Endothelial cell of umbilical vein (primary cell): ENCODE measurements at regions not wholly inside any gene's neighbourhood (a gene's known extent, or its start where the extent isn't known, plus 50 kb on each side); places are given as distances from the start of the nearest gene placed in this dataset.

Experiments
- BruUV-seq: library from RNA; stranded (reverse); fragments of 400-500 nt; replicated peaks from 2 replicates; lab custom pipeline; 2021; lab: Mats Ljungman, UMichigan
- CTCF ChIA-PET: fragments of 300-600, 350-600 bp; sonication (Branson Sonifier 250); formaldehyde crosslinking; loops from one replicate; lab custom pipeline; 2021; ENCODE audit warnings: antibody characterized with exemption, inconsistent platforms; lab: Charles Lee
- POLR2A ChIA-PET: fragments of 300-600, 350-600 bp; sonication (Branson Sonifier 250); formaldehyde crosslinking; loops from one replicate; lab custom pipeline; 2021; ENCODE audit warnings: antibody characterized with exemption, inconsistent platforms; lab: Charles Lee
- DNase-seq: peaks from one replicate; pipeline ENCODE4 v3.0.0-alpha.2; 2011; ENCODE audit warnings: low read depth, low spot score
- FAIRE-seq: peaks from 2 replicates; lab custom pipeline; 2011; peaks lifted over from hg19 to GRCh38; lab: Jason Lieb, UNC
- H2AFZ ChIP-seq: 2 replicates; pipeline ENCODE4 v1.6.0; 2012; ENCODE audit warnings: low read depth, low read length, control low read depth, inconsistent platforms
- H3K27ac ChIP-seq: 2 replicates; pipeline ENCODE4 v1.5.1; 2011; ENCODE audit warnings: low read depth, mild to moderate bottlenecking, control low read depth, low read length, moderate library complexity; ENCODE audit not compliant: insufficient read depth
- H3K27me3 ChIP-seq, 2 experiments: 2 replicates each; pipeline versions ENCODE4 v1.6.0 to v1.6.1; 2011; ENCODE audit warnings: low read length in 2 of 2, mixed read lengths in 1 of 2; ENCODE audit not compliant: control insufficient read depth in 2 of 2, insufficient read depth in 2 of 2
- H3K36me3 ChIP-seq, 2 experiments: 2 replicates in 1 of 2; 3 replicates in 1 of 2; pipeline ENCODE4 v1.5.1; 2011; ENCODE audit warnings: low read length in 2 of 2, mild to moderate bottlenecking in 1 of 2, moderate library complexity in 1 of 2; ENCODE audit not compliant: control insufficient read depth in 2 of 2, insufficient read depth in 2 of 2; ENCODE audit errors: extremely low read depth in 1 of 2
- H3K4me1 ChIP-seq: 3 replicates; pipeline ENCODE4 v1.5.1; 2011; ENCODE audit warnings: mild to moderate bottlenecking, low read length; ENCODE audit not compliant: control insufficient read depth, insufficient read depth; ENCODE audit errors: extremely low read depth
- H3K4me2 ChIP-seq: 2 replicates; pipeline ENCODE4 v1.6.1; 2011; ENCODE audit warnings: low read length, control low read depth, mixed read lengths; ENCODE audit not compliant: insufficient read depth
- H3K4me3 ChIP-seq, 3 experiments: fragments of 200-600 bp in 1 of 3; sonication (generic), shearing (Covaris generic) in 1 of 3; replicated peaks in 1 of 3; 2 replicates each; pipeline ENCODE4 v1.5.1; 2011 to 2016; ENCODE audit warnings: control low read depth in 3 of 3, low read length in 3 of 3, mild to moderate bottlenecking in 2 of 3, inconsistent platforms in 1 of 3, low read depth in 1 of 3, moderate library complexity in 1 of 3; ENCODE audit not compliant: insufficient read depth in 1 of 3
- H3K79me2 ChIP-seq: 2 replicates; pipeline ENCODE4 v1.6.0; 2012; ENCODE audit warnings: low read length, inconsistent platforms; ENCODE audit not compliant: control insufficient read depth, insufficient read depth
- H3K9ac ChIP-seq: replicated peaks from 2 replicates; pipeline ENCODE3; 2011; ENCODE audit warnings: low read length, control low read depth; ENCODE audit not compliant: insufficient read depth; ENCODE audit errors: extremely low read depth
- H3K9me1 ChIP-seq: replicated peaks from 3 replicates; pipeline ENCODE4 v1.6.0; 2011; ENCODE audit warnings: mild to moderate bottlenecking, low read length; ENCODE audit not compliant: control insufficient read depth, insufficient read depth; ENCODE audit errors: extremely low read depth
- H3K9me3 ChIP-seq: replicated peaks from 2 replicates; pipeline ENCODE4 v1.5.1; 2012; ENCODE audit warnings: low read length, inconsistent platforms; ENCODE audit not compliant: control insufficient read depth, insufficient read depth
- H4K20me1 ChIP-seq: replicated peaks from 2 replicates; pipeline ENCODE3; 2011; ENCODE audit warnings: mild to moderate bottlenecking, low read length; ENCODE audit not compliant: control insufficient read depth, insufficient read depth; ENCODE audit errors: extremely low read depth
- CTCF ChIP-seq, 2 donors: IDR thresholded peaks; 1 replicate in 1 of 2; 2 replicates in 1 of 2; pipeline ENCODE4 v1.5.1; 2011; ENCODE audit warnings: low read length in 2 of 2, mild to moderate bottlenecking in 2 of 2, moderate library complexity in 2 of 2, control low read depth in 1 of 2, inconsistent platforms in 1 of 2, low read depth in 1 of 2; ENCODE audit not compliant: insufficient read depth in 1 of 2; ENCODE audit errors: extremely low read depth in 1 of 2
- EZH2 ChIP-seq: IDR thresholded peaks from 2 replicates; pipeline ENCODE4 v1.6.1; 2012; ENCODE audit warnings: borderline replicate concordance, low read depth, mild to moderate bottlenecking, moderate library complexity, low read length, inconsistent platforms; ENCODE audit not compliant: severe bottlenecking
- FOS ChIP-seq: IDR thresholded peaks from 2 replicates; pipeline ENCODE4 v1.6.1; 2011; ENCODE audit warnings: mild to moderate bottlenecking, low read length, moderate library complexity, borderline replicate concordance; ENCODE audit not compliant: insufficient read depth
- GATA2 ChIP-seq: IDR thresholded peaks from 2 replicates; pipeline ENCODE4 v1.7.0; 2011; ENCODE audit warnings: low read depth, mild to moderate bottlenecking, moderate library complexity, mixed read lengths, low read length; ENCODE audit not compliant: insufficient read length, insufficient read depth
- JUN ChIP-seq: IDR thresholded peaks from 2 replicates; pipeline ENCODE4 v1.6.1; 2011; ENCODE audit warnings: borderline replicate concordance, low read depth; ENCODE audit not compliant: insufficient read length, insufficient read depth
- MAX ChIP-seq: IDR thresholded peaks from 2 replicates; pipeline ENCODE4 v1.6.1; 2011; ENCODE audit not compliant: insufficient read depth, insufficient read length
- MYC ChIP-seq: IDR thresholded peaks from one replicate; pipeline ENCODE4 v1.6.1; 2011; ENCODE audit warnings: mild to moderate bottlenecking, low read depth, low read length
- POLR2A ChIP-seq: IDR thresholded peaks from 2 replicates; pipeline ENCODE4 v1.6.1; 2012; ENCODE audit warnings: low read depth, mild to moderate bottlenecking, control low read depth, low read length
- POLR2AphosphoS5 ChIP-seq: IDR thresholded peaks from 2 replicates; pipeline ENCODE4 v1.6.1; 2012; ENCODE audit warnings: low read depth, mild to moderate bottlenecking, control low read depth, low read length, moderate library complexity; ENCODE audit not compliant: insufficient read depth
- dilution Hi-C: fragments of 300-500 bp; cut with MboI; formaldehyde crosslinking; loops from one replicate; pipeline ENCODE4 v1.15.0; 2019; ENCODE audit warnings: low sequenced_read_pairs; ENCODE audit not compliant: extremely low pct_ligation_motif_present
- intact Hi-C: fragments of 100-400 bp; cut with micrococcal nuclease; formaldehyde crosslinking; loops from one replicate; pipeline ENCODE4 v1.10.0; 2022

DNA sequence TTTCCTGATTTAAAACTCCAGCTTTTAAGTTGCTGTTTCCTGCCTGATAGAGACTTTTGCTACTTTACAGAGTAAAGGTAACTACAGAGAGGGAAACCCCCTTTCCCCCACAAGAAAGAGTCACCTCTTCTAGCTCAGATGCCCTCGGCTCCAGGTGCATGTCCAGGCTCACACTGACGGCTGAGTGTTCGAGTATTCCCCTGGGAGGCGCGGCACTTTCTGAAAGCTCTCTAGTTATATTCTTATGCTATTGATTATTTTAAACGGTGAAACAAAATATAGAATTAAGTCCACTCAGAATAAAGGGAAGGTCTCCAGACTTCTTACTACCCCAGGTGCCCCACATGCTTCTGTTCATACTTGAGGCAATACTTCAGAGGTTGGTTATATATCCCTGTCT lies 160.3 kb upstream of the FMN2 start:
- intact Hi-C loops (no loop called here), dilution Hi-C loops (no loop called here)
- no peak overlapping the region for H3K9ac ChIP-seq
- no peak overlapping the region for H3K4me3 ChIP-seq
- ChIA-PET POLR2A (no interaction called here), CTCF (no interaction called here)
- H2AFZ ChIP-seq: no peak overlapping the region
- TF ChIP-seq JUN (no peak), EZH2 (no peak), FOS (no peak)
- no peaks in the 10 kb centered on the region for H3K9me3 ChIP-seq
- no TSS peak for BruUV-seq
- H3K79me2 ChIP-seq: no peaks in the 10 kb centered on the region
- DNase-seq (no peak), FAIRE-seq (no peak)
- H3K27me3 ChIP-seq: no peaks in the 10 kb centered on the region
- H4K20me1 ChIP-seq: no peaks in the 10 kb centered on the region
- no peak overlapping the region for H3K4me2 ChIP-seq
- no peaks in the 10 kb centered on the region for H3K9me1 ChIP-seq
- no peak overlapping the region for H3K27ac ChIP-seq
- H3K36me3 ChIP-seq: no peaks in the 10 kb centered on the region
- no peaks in the 10 kb centered on the region for H3K4me1 ChIP-seq

GRCh38 chr1:239939602-239940001 lies 152.1 kb upstream of the FMN2 start:
- H3K4me2 ChIP-seq: no peak overlapping the region
- H4K20me1 ChIP-seq: no peaks in the 10 kb centered on the region
- H3K9me1 ChIP-seq: no peaks in the 10 kb centered on the region
- H3K9me3 ChIP-seq: no peaks in the 10 kb centered on the region
- ChIA-PET CTCF (no interaction called here), POLR2A (no interaction called here)
- H3K9ac ChIP-seq: no peak overlapping the region
- H3K27me3 ChIP-seq: no peaks in the 10 kb centered on the region
- intact Hi-C loops: no loop called here
- H3K27ac ChIP-seq: no peak overlapping the region
- no peaks in the 10 kb centered on the region for H3K79me2 ChIP-seq
- FAIRE-seq (no peak), DNase-seq (no peak)
- TF ChIP-seq CTCF (IDR thresholded peaks at IDR 0.05; ENCODE audit: extremely low read depth in 1 of 2, insufficient read depth in 1 of 2, low read depth in 1 of 2, low read length in 2 of 2) (no peak), GATA2 (no peak), MAX (no peak), FOS (no peak), EZH2 (no peak), POLR2AphosphoS5 (no peak), MYC (no peak), JUN (no peak), POLR2A (no peak)
- no peak overlapping the region for H3K4me3 ChIP-seq
- no peaks in the 10 kb centered on the region for H3K4me1 ChIP-seq
- H3K36me3 ChIP-seq: no peaks in the 10 kb centered on the region
- no TSS peak for BruUV-seq
- dilution Hi-C loops: no loop called here
- no peak overlapping the region for H2AFZ ChIP-seq
